SK-N-SH (cell line): ENCODE measurements at regions not wholly inside any gene's neighbourhood (a gene's known extent, or its start where the extent isn't known, plus 50 kb on each side); places are given as distances from the start of the nearest gene placed in this dataset.
"Not testable (repeated sequence)": the region's sequence is repeated elsewhere in the genome, so short reads cannot be mapped to it uniquely, and the experiment has no call there.

Experiments used
- CTCF ChIA-PET: fragments of 300-600, 350-600 bp; formaldehyde crosslinking; extraction: SDS; loops from one replicate; lab custom pipeline; 2021; lab: Yijun Ruan, JAX
- POLR2A ChIA-PET: fragments of 350-600 bp; sonication (Branson Sonifier 250); formaldehyde crosslinking; extraction: SDS; loops from one replicate; lab custom pipeline; 2020; ENCODE audit warnings: antibody characterized with exemption, inconsistent platforms; lab: Yijun Ruan, JAX
- DNase-seq: peaks from one replicate; pipeline ENCODE4 v3.0.0; 2012
- H2AFZ ChIP-seq: fragments of 200-600 bp; sonication (generic); 2 replicates; pipeline ENCODE4 v1.8.1; 2016; ENCODE audit warnings: antibody characterized with exemption, mild to moderate bottlenecking, low read depth
- H3F3A ChIP-seq: fragments of 200-600 bp; sonication (generic); replicated peaks from 2 replicates; pipeline ENCODE3; 2016; ENCODE audit warnings: antibody characterized with exemption, mild to moderate bottlenecking; ENCODE audit not compliant: insufficient read depth
- H3K27ac ChIP-seq, 2 experiments: fragments of 200-500 bp in 1 of 2; fragments of 200-600 bp in 1 of 2; sonication (Bioruptor generic) in 1 of 2; sonication (generic), shearing (Covaris generic) in 1 of 2; 2 replicates each; pipeline versions ENCODE4 v1.5.1 to v1.6.1; 2014 to 2016; ENCODE audit warnings: low read depth in 2 of 2, inconsistent platforms in 1 of 2, low read length in 1 of 2, mild to moderate bottlenecking in 1 of 2, mixed read lengths in 1 of 2
- H3K27me3 ChIP-seq: fragments of 200-600 bp; sonication (generic), shearing (Covaris generic); 2 replicates; pipeline ENCODE4 v1.6.1; 2016; ENCODE audit warnings: mixed run types; ENCODE audit not compliant: insufficient read depth
- H3K36me3 ChIP-seq, 2 experiments: fragments of 200-500 bp in 1 of 2; fragments of 200-600 bp in 1 of 2; sonication (Bioruptor generic) in 1 of 2; sonication (generic) in 1 of 2; replicated peaks in 1 of 2; 2 replicates each; pipeline versions ENCODE3 to v1.5.1; 2014 to 2016; ENCODE audit warnings: low read length in 1 of 2, mild to moderate bottlenecking in 1 of 2; ENCODE audit not compliant: insufficient read depth in 2 of 2, control insufficient read depth in 1 of 2
- H3K4me1 ChIP-seq, 2 experiments: fragments of 200-500 bp in 1 of 2; fragments of 200-600 bp in 1 of 2; sonication (Bioruptor generic) in 1 of 2; sonication (generic), shearing (Covaris generic) in 1 of 2; 2 replicates each; pipeline versions ENCODE4 v1.5.1 to v1.6.1; 2014 to 2016; ENCODE audit warnings: low read depth in 1 of 2, low read length in 1 of 2, mixed run types in 1 of 2; ENCODE audit not compliant: insufficient read depth in 2 of 2, control insufficient read depth in 1 of 2
- H3K4me2 ChIP-seq: fragments of 200-600 bp; sonication (generic), shearing (Covaris generic); 2 replicates; pipeline ENCODE4 v1.6.1; 2017; ENCODE audit warnings: mixed run types
- H3K4me3 ChIP-seq, 2 experiments: fragments of 200-500 bp in 1 of 2; fragments of 200-600 bp in 1 of 2; sonication (Bioruptor generic) in 1 of 2; sonication (generic), shearing (Covaris generic) in 1 of 2; 2 replicates each; pipeline versions ENCODE4 v1.5.1 to v1.8.1; 2014 to 2016; ENCODE audit warnings: low read depth in 2 of 2, inconsistent platforms in 1 of 2, low read length in 1 of 2, mild to moderate bottlenecking in 1 of 2, mixed read lengths in 1 of 2, moderate library complexity in 1 of 2
- H3K79me2 ChIP-seq: fragments of 200-600 bp; sonication (generic); 2 replicates; pipeline ENCODE4 v1.8.1; 2017; ENCODE audit warnings: mild to moderate bottlenecking; ENCODE audit not compliant: insufficient read depth
- H3K9ac ChIP-seq: fragments of 200-600 bp; sonication (generic); 2 replicates; pipeline ENCODE4 v1.6.1; 2017; ENCODE audit warnings: mixed run types
- H3K9me2 ChIP-seq: fragments of 200-600 bp; sonication (generic); 2 replicates; pipeline ENCODE4 v1.6.1; 2017; ENCODE audit warnings: mixed run types
- H3K9me3 ChIP-seq: fragments of 200-600 bp; sonication (generic); 2 replicates; pipeline ENCODE4 v1.6.1; 2017; ENCODE audit warnings: mixed run types, mild to moderate bottlenecking, moderate library complexity
- H4K20me1 ChIP-seq: fragments of 200-600 bp; sonication (generic); 2 replicates; pipeline ENCODE4 v1.6.1; 2017; ENCODE audit warnings: mild to moderate bottlenecking, mixed run types; ENCODE audit not compliant: insufficient read depth
- CHD2 ChIP-seq: fragments of 150-350 bp; IDR thresholded peaks from 2 replicates; pipeline ENCODE4 v1.6.1; 2018; ENCODE audit warnings: low read length; ENCODE audit not compliant: partially characterized antibody
- EZH2phosphoT487 ChIP-seq: fragments of 200-600 bp; sonication (generic); IDR thresholded peaks from 2 replicates; pipeline ENCODE4 v1.6.1; 2017; ENCODE audit warnings: low read depth, mixed run types, mild to moderate bottlenecking, antibody characterized with exemption, moderate library complexity, borderline replicate concordance
- FOXJ3 ChIP-seq: sonication (generic); formaldehyde crosslinking; IDR thresholded peaks from 2 replicates; pipeline ENCODE4 v1.5.1; 2020; ENCODE audit warnings: mild to moderate bottlenecking, missing genetic modification reagents
- GABPA ChIP-seq: IDR thresholded peaks from 2 replicates; pipeline ENCODE4 v1.4.0; 2012; ENCODE audit warnings: low read depth, mild to moderate bottlenecking
- NFIC ChIP-seq: IDR thresholded peaks from 2 replicates; pipeline ENCODE4 v1.4.0; 2012; ENCODE audit warnings: borderline replicate concordance
- NRF1 ChIP-seq: IDR thresholded peaks from 2 replicates; pipeline ENCODE4 v1.6.1; 2012; ENCODE audit warnings: low read depth, mild to moderate bottlenecking, low read length
- POLR2AphosphoS5 ChIP-seq: IDR thresholded peaks from 2 replicates; pipeline ENCODE4 v1.6.1; 2012; ENCODE audit warnings: low read depth, low read length
- RAD21 ChIP-seq: IDR thresholded peaks from 2 replicates; pipeline ENCODE4 v1.6.1; 2012; ENCODE audit warnings: mild to moderate bottlenecking, low read length
- RCOR1 ChIP-seq: fragments of 150-350 bp; IDR thresholded peaks from 2 replicates; pipeline ENCODE4 v1.6.1; 2017; ENCODE audit warnings: antibody characterized with exemption, low read length
- SIN3A ChIP-seq: IDR thresholded peaks from 2 replicates; pipeline ENCODE4 v1.6.1; 2012; ENCODE audit warnings: low read depth, mild to moderate bottlenecking, low read length, moderate library complexity, borderline replicate concordance
- SMC3 ChIP-seq: IDR thresholded peaks from 2 replicates; pipeline ENCODE4 v1.6.1; 2012; ENCODE audit warnings: low read depth, low read length, improper control_type of control experiment
- TCF12 ChIP-seq: IDR thresholded peaks from 2 replicates; pipeline ENCODE4 v1.4.0; 2012
- TEAD4 ChIP-seq: IDR thresholded peaks from 2 replicates; pipeline ENCODE4 v1.4.0; 2012; ENCODE audit warnings: mild to moderate bottlenecking, borderline replicate concordance; ENCODE audit not compliant: insufficient read depth
- WGBS: methylation state at CpG from one replicate; pipeline ENCODE4 v1.1.6; 2017; ENCODE audit warnings: low lambda C conversion rate; 5-methylcytosine and 5-hydroxymethylcytosine counted together

- Histone ChIP-seq H3K4me2 (no peak overlapping the region), H3F3A (no peaks in the 10 kb centered on the region)
- CTCF ChIA-PET, result no interaction called here
These were observed 649.5 kb upstream of the KCND2 start for GRCh38 chr7:119623427-119623826.

GRCh38 chr7:119630406-119630969 is 642.5 kb upstream of the KCND2 start:
- Histone ChIP-seq H3K27ac (no peak overlapping the region), H3K4me3 (no peak overlapping the region), H3K79me2 (no peaks in the 10 kb centered on the region), H3K9me3 (no peaks in the 10 kb centered on the region), H2AFZ (no peak overlapping the region), H3F3A (no peaks in the 10 kb centered on the region), H3K4me1 (no peaks in the 10 kb centered on the region), H3K4me2 (no peak overlapping the region), H3K9me2 (no peaks in the 10 kb centered on the region; the same call in 1 of the 2 replicates), H3K27me3 (no peaks in the 10 kb centered on the region), H3K9ac (no peak overlapping the region), H4K20me1 (no peaks in the 10 kb centered on the region), H3K36me3 (no peaks in the 10 kb centered on the region)
- no peak for TF ChIP-seq GABPA
- TF ChIP-seq EZH2phosphoT487, result no peak
- TF ChIP-seq POLR2AphosphoS5, result no peak
- DNase-seq, result no peak
- 3% methylated on average over 2 of the region's 2 CpGs for WGBS
- ChIA-PET CTCF (no interaction called here), POLR2A (no interaction called here)

More at GRCh38 chr7:119623427-119623826, 649.5 kb upstream of the KCND2 start:
- POLR2A ChIA-PET, result no interaction called here
- Histone ChIP-seq H4K20me1 (no peaks in the 10 kb centered on the region), H2AFZ (no peak overlapping the region), H3K4me3 (no peak overlapping the region), H3K4me1 (no peaks in the 10 kb centered on the region), H3K27me3 (no peaks in the 10 kb centered on the region; the same call in none of the 2 replicates), H3K79me2 (no peaks in the 10 kb centered on the region), H3K36me3 (no peaks in the 10 kb centered on the region), H3K9me3 (no peaks in the 10 kb centered on the region), H3K9me2 (no peaks in the 10 kb centered on the region; the same call in 1 of the 2 replicates), H3K27ac (no peak overlapping the region), H3K9ac (no peak overlapping the region)
- TF ChIP-seq EZH2phosphoT487, result no peak
- TF ChIP-seq FOXJ3 (CRISPR knock-in tag), result no peak
- no peak for TF ChIP-seq NFIC
- TF ChIP-seq CHD2, result no peak
- TF ChIP-seq TCF12, result no peak
- no peak for TF ChIP-seq SIN3A
- TF ChIP-seq RAD21, result no peak
- no peak for TF ChIP-seq TEAD4
- TF ChIP-seq SMC3, result no peak
- TF ChIP-seq RCOR1, result no peak
- no peak for TF ChIP-seq NRF1
- no peak for DNase-seq
- 0% methylated on average over 1 of the region's 1 CpG for WGBS

- H3K27me3 ChIP-seq, H3F3A ChIP-seq, POLR2A ChIA-PET, DNase-seq, H2AFZ ChIP-seq, CTCF ChIA-PET, H3K36me3 ChIP-seq, H3K27ac ChIP-seq, H3K79me2 ChIP-seq, H3K9ac ChIP-seq, H3K9me3 ChIP-seq, H3K4me1 ChIP-seq, H3K9me2 ChIP-seq, H4K20me1 ChIP-seq, H3K4me2 ChIP-seq, H3K4me3 ChIP-seq: not testable (repeated sequence)
- 24% methylated on average over 2 of the region's 2 CpGs for WGBS
These were observed 639.2 kb upstream of the KCND2 start for GRCh38 chr7:119633812-119634211.
